ENCODE measurements at regions not wholly inside any gene's neighbourhood (a gene's known extent, or its start where the extent isn't known, plus 50 kb on each side); places are given as distances from the start of the nearest gene placed in this dataset.

GRCh38 chr4:107541511-107541910, 178.5 kb downstream of the PAPSS1 start:
- Mint-ChIP-seq H3K27ac (no peak overlapping the region), H3K4me3 (no peak overlapping the region), H3K9me3 (peaks cover 0 to 2% (median 0%) of the 10 kb centered on the region in 7 donors), H3K36me3 (no peaks in the 10 kb centered on the region), H3K27me3 (ENCODE audit: low read depth in 3 of 3) (peaks cover 0 to 3% (median 3%) of the 10 kb centered on the region in 3 donors), H3K4me1 (no peaks in the 10 kb centered on the region)
- intact Hi-C loops (cut with micrococcal nuclease) = no loop called here
- H2AFZ ChIP-seq (ENCODE audit: insufficient read depth, low read depth, low read length, poor library complexity, severe bottlenecking) = no peak overlapping the region
- no peaks in the 10 kb centered on the region for H4K20me1 ChIP-seq (ENCODE audit: insufficient read depth, low read length)
- H3K27me3 ChIP-seq (ENCODE audit: control insufficient read depth in 2 of 2, insufficient read depth in 2 of 2, low read length in 2 of 2) = no peaks in the 10 kb centered on the region
- H3K4me2 ChIP-seq (replicated peaks; ENCODE audit: extremely low read depth, low read length, poor library complexity, severe bottlenecking) = no peak overlapping the region
- 88% methylated on average over 2 of the region's 2 CpGs for WGBS (ENCODE audit: insufficient coverage)
- no peaks in the 10 kb centered on the region for H3K79me2 ChIP-seq (ENCODE audit: insufficient read depth, low read length)
- no peaks in the 10 kb centered on the region for H3K9me3 ChIP-seq (replicated peaks in 1 of 2; ENCODE audit: control insufficient read depth in 1 of 2, insufficient read depth in 1 of 2, low read length in 2 of 2)
- H3K36me3 ChIP-seq (replicated peaks in 1 of 2; ENCODE audit: control insufficient read depth in 1 of 2, insufficient read depth in 2 of 2, low read length in 2 of 2) = no peaks in the 10 kb centered on the region
- no peaks in the 10 kb centered on the region for H3K4me1 ChIP-seq (ENCODE audit: control insufficient read depth in 1 of 2, insufficient read depth in 2 of 2, low read length in 2 of 2)
- H3K27ac ChIP-seq (ENCODE audit: low read depth in 1 of 2, low read length in 2 of 2) = no peak overlapping the region
- no peak for TF ChIP-seq CTCF (IDR thresholded peaks at IDR 0.05)
- DNase-seq = no peak
- H3K4me3 ChIP-seq (replicated peaks in 1 of 3; ENCODE audit: low read depth in 2 of 3, low read length in 3 of 3) = no peak overlapping the region
- no peak overlapping the region for H3K9ac ChIP-seq (ENCODE audit: insufficient read depth, low read length, poor library complexity, severe bottlenecking)

- Histone ChIP-seq H3K4me2 (replicated peaks; ENCODE audit: extremely low read depth, low read length, poor library complexity, severe bottlenecking) (no peak overlapping the region), H3K27ac (ENCODE audit: low read depth in 1 of 2, low read length in 2 of 2) (no peak overlapping the region), H3K4me1 (ENCODE audit: control insufficient read depth in 1 of 2, insufficient read depth in 2 of 2, low read length in 2 of 2) (no peaks in the 10 kb centered on the region), H3K79me2 (ENCODE audit: insufficient read depth, low read length) (no peaks in the 10 kb centered on the region), H3K36me3 (replicated peaks in 1 of 2; ENCODE audit: control insufficient read depth in 1 of 2, insufficient read depth in 2 of 2, low read length in 2 of 2) (no peaks in the 10 kb centered on the region), H3K4me3 (replicated peaks in 1 of 3; ENCODE audit: low read depth in 2 of 3, low read length in 3 of 3) (no peak overlapping the region), H3K9me3 (replicated peaks in 1 of 2; ENCODE audit: control insufficient read depth in 1 of 2, insufficient read depth in 1 of 2, low read length in 2 of 2) (no peaks in the 10 kb centered on the region), H2AFZ (ENCODE audit: insufficient read depth, low read depth, low read length, poor library complexity, severe bottlenecking) (no peak overlapping the region), H3K9ac (ENCODE audit: insufficient read depth, low read length, poor library complexity, severe bottlenecking) (no peak overlapping the region), H3K27me3 (ENCODE audit: control insufficient read depth in 2 of 2, insufficient read depth in 2 of 2, low read length in 2 of 2) (no peaks in the 10 kb centered on the region), H4K20me1 (ENCODE audit: insufficient read depth, low read length) (no peaks in the 10 kb centered on the region)
- intact Hi-C loops (cut with micrococcal nuclease) = no loop called here
- H3K4me1 Mint-ChIP-seq = no peaks in the 10 kb centered on the region
- no peak overlapping the region for H3K4me3 Mint-ChIP-seq
- no peaks in the 10 kb centered on the region for H3K36me3 Mint-ChIP-seq
- DNase-seq = no peak
- no peak overlapping the region for H3K27ac Mint-ChIP-seq
- H3K9me3 Mint-ChIP-seq = peaks cover 0 to 6% (median 0%) of the 10 kb centered on the region in 7 donors
- peaks cover 0 to 4% (median 0%) of the 10 kb centered on the region in 3 donors for H3K27me3 Mint-ChIP-seq (ENCODE audit: low read depth in 3 of 3)
- no CpG with 5 or more reads among the region's 1 CpG for WGBS (ENCODE audit: insufficient coverage)
- TF ChIP-seq CTCF (IDR thresholded peaks at IDR 0.05) = no peak
These were observed 188.1 kb downstream of the PAPSS1 start for GRCh38 chr4:107531927-107532326.
